ENCODE measurements at regions not wholly inside any gene's neighbourhood (a gene's known extent, or its start where the extent isn't known, plus 50 kb on each side); places are given as distances from the start of the nearest gene placed in this dataset.

DNA sequence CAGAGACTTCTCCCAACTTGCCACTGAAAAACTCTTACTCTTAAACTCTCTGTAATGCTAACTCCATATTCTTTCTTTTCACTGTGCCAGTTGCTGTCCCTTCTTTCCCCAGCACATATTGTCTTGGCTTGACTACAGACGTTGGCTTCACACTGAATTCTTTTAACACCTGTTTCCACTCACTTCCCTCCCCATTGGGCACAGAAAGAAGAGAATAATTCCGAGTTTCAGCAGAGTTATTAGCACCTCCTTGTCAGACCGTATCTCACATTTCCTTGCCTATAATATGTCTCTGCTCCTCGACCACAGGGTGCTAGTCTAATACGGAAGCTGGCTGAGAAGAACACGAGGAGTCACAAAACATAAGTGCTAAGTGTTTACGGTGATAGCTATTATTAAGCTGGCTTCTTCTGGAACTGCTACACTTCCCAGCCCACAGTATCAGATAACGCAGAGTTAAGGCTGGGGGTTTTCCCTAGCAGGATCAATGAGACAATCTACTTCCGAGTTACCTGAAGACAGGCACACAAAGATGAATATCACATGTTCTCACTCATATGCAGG is 188.5 kb upstream of the CDH8 start:
- DNase-seq, result no peak

DNA sequence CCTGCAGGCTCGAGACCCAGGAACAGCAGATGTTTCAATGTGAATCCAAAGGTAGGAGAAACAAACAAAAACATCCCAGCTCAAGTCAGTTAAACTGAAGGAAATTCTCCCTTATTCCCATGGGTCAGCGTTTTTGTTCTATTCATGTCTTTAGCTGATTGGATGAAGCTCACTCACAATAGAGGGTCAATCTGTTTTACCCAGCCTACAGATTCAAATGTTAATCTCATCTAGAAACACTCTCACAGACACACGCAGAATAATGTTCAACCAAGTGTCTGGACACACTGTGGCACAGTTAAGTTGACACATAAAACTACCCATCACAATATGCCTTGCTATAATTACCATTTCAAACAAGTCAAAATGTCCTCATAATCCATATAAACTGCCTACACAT is 180.6 kb upstream of the CDH8 start:
- DNase-seq, result no peak

- DNase-seq, result no peak
These were observed 177.5 kb upstream of the CDH8 start for GRCh38 chr16:62213763-62214162.

GRCh38 chr16:62208934-62209333 is 172.7 kb upstream of the CDH8 start:
- DNase-seq, result no peak

GRCh38 chr16:62205459-62205858 is 169.2 kb upstream of the CDH8 start:
- DNase-seq, result no peak

DNA sequence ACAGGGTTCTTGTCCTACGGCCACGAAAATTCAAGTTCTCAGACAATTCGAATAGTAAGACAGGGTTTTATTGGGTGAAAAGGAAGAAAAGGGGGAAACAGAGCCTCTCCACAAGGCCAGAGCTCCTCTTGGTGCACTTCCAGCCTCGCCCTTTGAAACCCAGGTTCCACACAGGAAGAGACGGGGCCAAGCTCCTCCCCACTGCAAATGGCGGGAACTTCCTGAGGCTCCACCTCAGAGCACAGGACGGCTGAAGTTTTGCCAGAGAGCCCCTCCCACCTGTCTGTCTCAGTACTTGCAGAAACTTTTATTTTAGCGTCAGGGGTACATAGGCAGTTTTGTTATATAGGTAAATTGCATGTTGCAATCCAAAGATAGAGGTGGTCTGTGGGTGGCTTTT is 165.7 kb upstream of the CDH8 start:
- DNase-seq, result no peak

- DNase-seq, result peak; percentile 13
These were observed 158.6 kb upstream of the CDH8 start for GRCh38 chr16:62194828-62195227.

GRCh38 chr16:62190426-62190825 is 154.2 kb upstream of the CDH8 start:
- peak; percentile 3 for DNase-seq

- no peak for DNase-seq
These were observed 141.3 kb upstream of the CDH8 start for GRCh38 chr16:62177351-62178203.

GRCh38 chr16:62170642-62171041 is 134.4 kb upstream of the CDH8 start:
- DNase-seq, result no peak

DNA sequence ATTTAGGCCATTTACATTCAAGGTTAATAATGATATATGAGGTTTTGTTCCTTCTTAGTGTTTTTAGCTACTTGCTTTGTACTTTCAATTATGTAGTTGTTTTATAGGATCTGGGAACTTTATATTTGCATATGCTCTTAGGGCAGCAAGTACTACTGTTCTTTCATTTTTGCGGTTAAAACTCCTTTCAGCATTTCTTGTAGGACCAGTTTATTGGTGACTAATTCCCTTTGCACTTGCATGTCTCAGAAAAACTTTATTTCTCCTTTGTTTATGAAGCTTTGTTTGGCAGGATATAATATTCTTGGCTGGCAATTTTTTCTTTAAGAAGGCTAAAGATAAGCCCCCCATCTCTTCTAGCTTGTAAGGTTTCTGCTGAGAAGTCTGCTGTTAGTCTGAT is 131.3 kb upstream of the CDH8 start:
- no peak for DNase-seq

DNA sequence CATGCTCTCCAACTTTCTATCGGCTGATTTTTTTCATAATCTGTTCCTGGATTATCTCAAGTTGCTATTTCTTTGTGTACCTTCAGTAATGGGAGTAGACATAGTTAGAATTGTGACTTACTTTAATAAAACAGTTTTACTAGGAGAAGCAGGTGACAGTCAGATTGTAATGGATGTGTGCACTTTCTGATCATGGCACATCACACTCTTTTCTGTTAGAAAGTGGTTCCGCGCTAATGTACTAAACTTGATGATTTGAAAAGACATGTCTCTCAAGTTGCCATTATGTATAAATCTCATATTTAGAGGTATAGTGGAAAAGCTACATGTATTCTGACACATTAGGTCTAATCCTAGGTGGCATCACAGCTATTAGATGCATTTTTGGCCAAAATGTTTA is 121.3 kb upstream of the CDH8 start:
- DNase-seq, result no peak

- DNase-seq, result no peak
These were observed 120.7 kb upstream of the CDH8 start for GRCh38 chr16:62156971-62157370.

- DNase-seq, result no peak
These were observed 113.4 kb upstream of the CDH8 start for GRCh38 chr16:62149631-62150030.

GRCh38 chr16:62137996-62138395 is 101.8 kb upstream of the CDH8 start:
- DNase-seq, result no peak

DNA sequence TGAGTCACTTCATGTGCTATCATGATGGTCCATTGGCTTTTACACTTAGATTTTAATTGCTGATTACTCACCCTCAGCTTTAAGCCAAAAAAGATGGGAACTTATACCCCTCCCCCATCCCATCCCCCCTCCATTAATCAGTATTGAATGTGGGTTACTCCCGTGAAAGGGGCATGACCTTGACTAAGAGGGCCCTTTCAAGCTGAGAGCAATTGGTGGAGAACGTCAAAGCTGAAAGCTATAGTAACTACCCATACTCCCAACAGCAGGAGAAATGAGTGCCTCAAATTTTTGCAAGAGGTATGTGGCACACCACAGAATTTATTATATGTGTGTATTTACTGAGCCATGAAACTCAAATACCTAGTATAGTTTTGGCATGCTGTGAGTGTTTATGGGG is 99.7 kb upstream of the CDH8 start:
- DNase-seq, result no peak

- no peak for DNase-seq
These were observed 99.2 kb upstream of the CDH8 start for GRCh38 chr16:62135446-62135845.

DNA sequence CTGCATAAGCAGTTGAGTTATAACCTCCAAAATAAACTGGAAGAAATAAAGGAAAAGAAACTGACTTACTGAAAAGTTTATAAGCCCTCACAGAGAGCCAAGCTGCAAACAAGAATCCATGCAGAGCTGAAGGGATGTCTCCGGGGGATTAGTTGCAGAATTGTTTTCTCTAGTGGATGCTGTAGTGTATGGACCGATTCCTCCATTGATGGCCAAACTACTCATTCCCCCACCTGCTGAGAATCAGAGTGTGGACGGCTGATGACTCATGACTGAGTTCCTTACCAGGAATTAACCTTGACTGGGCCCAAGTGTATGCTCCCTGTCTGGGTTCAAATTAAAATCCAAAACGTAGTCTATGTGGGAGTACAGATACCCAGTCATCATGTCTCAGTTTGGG is 93.9 kb upstream of the CDH8 start:
- DNase-seq, result no peak

GRCh38 chr16:62105244-62105643 is 69.0 kb upstream of the CDH8 start:
- no peak for DNase-seq

- DNase-seq, result no peak
These were observed 66.3 kb upstream of the CDH8 start for GRCh38 chr16:62102588-62102987.

- DNase-seq, result no peak
These were observed 64.4 kb upstream of the CDH8 start for GRCh38 chr16:62100651-62101050.

- no peak for DNase-seq
These were observed 53.5 kb upstream of the CDH8 start for GRCh38 chr16:62089715-62090114.

DNA sequence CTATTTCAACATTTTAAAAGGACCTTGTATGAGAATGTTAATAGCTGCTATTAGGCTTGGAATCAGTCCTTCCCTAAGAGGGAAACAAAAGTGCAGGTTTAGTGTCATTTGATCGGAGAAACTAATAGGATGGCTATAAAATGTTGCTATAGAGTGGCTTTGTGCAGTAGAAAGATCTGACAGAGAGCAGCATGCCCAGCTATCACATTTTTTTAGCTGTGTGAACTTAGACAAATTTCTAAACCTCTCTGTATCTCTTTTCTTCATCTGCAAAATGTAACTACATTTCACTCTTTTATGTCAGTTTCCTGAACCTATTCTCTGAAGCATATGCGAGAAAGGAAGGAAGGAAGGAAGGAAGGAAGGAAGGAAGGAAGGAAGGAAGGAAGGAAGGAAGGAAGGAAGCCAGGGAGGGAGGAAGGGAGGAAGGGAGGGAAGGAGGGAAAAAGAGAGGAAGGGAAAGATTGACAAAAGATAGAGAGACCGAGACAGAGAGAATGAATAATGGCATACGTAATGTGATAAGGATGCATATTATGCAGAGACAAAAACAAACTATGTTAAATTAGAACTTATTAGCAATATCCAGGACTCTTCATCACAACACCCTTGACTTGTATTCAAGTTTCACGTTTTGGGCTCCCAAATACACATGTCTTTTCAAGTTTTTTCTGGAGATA is 52.6 kb upstream of the CDH8 start:
- no peak for DNase-seq

All from SHP77 treated with DMSO at 0.1 percent for 48 hours (cell line).